Upper lobe of left lung (tissue), 4 donors: ENCODE measurements at regions not wholly inside any gene's neighbourhood (a gene's known extent, or its start where the extent isn't known, plus 50 kb on each side); places are given as distances from the start of the nearest gene placed in this dataset.

Experiments
- POLR2A ChIP-seq, 4 donors: fragments of 450-650 bp; IDR thresholded peaks; one replicate each; pipeline ENCODE4 v1.5.1; 2016 to 2017; ENCODE audit warnings: antibody characterized with exemption in 4 of 4, mild to moderate bottlenecking in 2 of 4
- POLR2AphosphoS5 ChIP-seq, 2 donors: sonication (generic); formaldehyde crosslinking; IDR thresholded peaks; one replicate each; pipeline ENCODE4 v1.5.1; 2017; ENCODE audit warnings: antibody characterized with exemption in 2 of 2

- TF ChIP-seq POLR2A (IDR thresholded peaks at IDR 0.05) = no peak
- no peak for TF ChIP-seq POLR2AphosphoS5 (IDR thresholded peaks at IDR 0.05)
Observed at GRCh38 chr2:62413116-62413663, 92.8 kb downstream of the TMEM17 start.
